Mesothelial cell of epicardium (in vitro differentiated cells): ENCODE measurements at regions not wholly inside any gene's neighbourhood (a gene's known extent, or its start where the extent isn't known, plus 50 kb on each side); places are given as distances from the start of the nearest gene placed in this dataset.
"Not testable (repeated sequence)": the region's sequence is repeated elsewhere in the genome, so short reads cannot be mapped to it uniquely, and the experiment has no call there.

Experiments used
- DNase-seq, 2 experiments: peaks; one replicate each; pipeline ENCODE4 v3.0.0; 2021; ENCODE audit warnings: low spot score in 2 of 2; ENCODE audit not compliant: unreplicated experiment in 2 of 2
- H3K27ac Mint-ChIP-seq: 2 replicates; pipeline ENCODE4 v1.8.0; 2021; ENCODE audit warnings: mixed read lengths
- H3K27me3 Mint-ChIP-seq: 2 replicates; pipeline ENCODE4 v1.8.0; 2021; ENCODE audit warnings: low read depth, mixed read lengths
- H3K36me3 Mint-ChIP-seq: 2 replicates; pipeline ENCODE4 v1.8.0; 2021; ENCODE audit warnings: mixed read lengths
- H3K4me1 Mint-ChIP-seq: 2 replicates; pipeline ENCODE4 v1.8.0; 2021; ENCODE audit warnings: mixed read lengths
- H3K4me3 Mint-ChIP-seq: 2 replicates; pipeline ENCODE4 v1.8.0; 2021; ENCODE audit warnings: mild to moderate bottlenecking, moderate library complexity, mixed read lengths
- H3K9me3 Mint-ChIP-seq: 2 replicates; pipeline ENCODE4 v1.8.0; 2021; ENCODE audit warnings: mixed read lengths

- H3K4me3 Mint-ChIP-seq, H3K36me3 Mint-ChIP-seq, H3K4me1 Mint-ChIP-seq, H3K9me3 Mint-ChIP-seq, H3K27me3 Mint-ChIP-seq, H3K27ac Mint-ChIP-seq: not testable (repeated sequence)
- DNase-seq, result peak in 1 of 2 experiments; percentile 42
Measured at GRCh38 chrX:89350024-89350423, 571.7 kb upstream of the TGIF2LX start.

GRCh38 chrX:89369904-89370303 lies 551.8 kb upstream of the TGIF2LX start:
- H3K36me3 Mint-ChIP-seq, DNase-seq, H3K9me3 Mint-ChIP-seq, H3K27me3 Mint-ChIP-seq, H3K4me1 Mint-ChIP-seq, H3K4me3 Mint-ChIP-seq, H3K27ac Mint-ChIP-seq: not testable (repeated sequence)

- H3K36me3 Mint-ChIP-seq, H3K9me3 Mint-ChIP-seq, H3K27me3 Mint-ChIP-seq, H3K27ac Mint-ChIP-seq, H3K4me1 Mint-ChIP-seq, H3K4me3 Mint-ChIP-seq: not testable (repeated sequence)
- DNase-seq, result peak in 1 of 2 experiments; percentile 20
Measured at GRCh38 chrX:89393004-89393403, 528.7 kb upstream of the TGIF2LX start.

- H3K9me3 Mint-ChIP-seq, H3K4me3 Mint-ChIP-seq, H3K4me1 Mint-ChIP-seq, H3K27me3 Mint-ChIP-seq, H3K27ac Mint-ChIP-seq, DNase-seq, H3K36me3 Mint-ChIP-seq: not testable (repeated sequence)
Measured at GRCh38 chrX:89402818-89403217, 518.9 kb upstream of the TGIF2LX start.

- not testable (repeated sequence) for DNase-seq, H3K27ac Mint-ChIP-seq
Measured at GRCh38 chrX:89405148-89405547, 516.6 kb upstream of the TGIF2LX start.

GRCh38 chrX:89416930-89417329 lies 504.8 kb upstream of the TGIF2LX start:
- not testable (repeated sequence) for H3K4me1 Mint-ChIP-seq, H3K4me3 Mint-ChIP-seq, H3K27ac Mint-ChIP-seq, H3K27me3 Mint-ChIP-seq, H3K36me3 Mint-ChIP-seq, H3K9me3 Mint-ChIP-seq, DNase-seq

More at GRCh38 chrX:89405148-89405547, 516.6 kb upstream of the TGIF2LX start:
- not testable (repeated sequence) for H3K9me3 Mint-ChIP-seq, H3K36me3 Mint-ChIP-seq, H3K27me3 Mint-ChIP-seq, H3K4me3 Mint-ChIP-seq, H3K4me1 Mint-ChIP-seq

- not testable (repeated sequence) for H3K9me3 Mint-ChIP-seq, H3K36me3 Mint-ChIP-seq, H3K4me3 Mint-ChIP-seq, DNase-seq, H3K27me3 Mint-ChIP-seq, H3K4me1 Mint-ChIP-seq, H3K27ac Mint-ChIP-seq
Measured at GRCh38 chrX:89432652-89433231, 489.0 kb upstream of the TGIF2LX start.
